A204.1 (cell line): ENCODE measurements at regions not wholly inside any gene's neighbourhood (a gene's known extent, or its start where the extent isn't known, plus 50 kb on each side); places are given as distances from the start of the nearest gene placed in this dataset.

Experiments used
- FAIRE-seq: peaks from 2 replicates; lab custom pipeline; 2012; peaks lifted over from hg19 to GRCh38; lab: Jason Lieb, UNC

- FAIRE-seq: no peak
Measured at GRCh38 chr10:3455385-3456334, 283.1 kb upstream of the PITRM1 start.

- no peak for FAIRE-seq
Measured at GRCh38 chr10:3452683-3453361, 280.2 kb upstream of the PITRM1 start.

GRCh38 chr10:3452173-3452626, 279.6 kb upstream of the PITRM1 start:
- FAIRE-seq: peak; percentile 96

- FAIRE-seq: no peak
Measured at GRCh38 chr10:3451516-3452172, 279.1 kb upstream of the PITRM1 start.

GRCh38 chr10:3446221-3446620, 273.6 kb upstream of the PITRM1 start:
- FAIRE-seq: no peak

GRCh38 chr10:3445648-3446047, 273.1 kb upstream of the PITRM1 start:
- FAIRE-seq: no peak

GRCh38 chr10:3442451-3442990, 269.9 kb upstream of the PITRM1 start:
- FAIRE-seq: no peak

GRCh38 chr10:3439183-3439582, 266.6 kb upstream of the PITRM1 start:
- no peak for FAIRE-seq

GRCh38 chr10:3438606-3439005, 266.0 kb upstream of the PITRM1 start:
- FAIRE-seq: no peak

GRCh38 chr10:3435671-3436070, 263.1 kb upstream of the PITRM1 start:
- no peak for FAIRE-seq

- FAIRE-seq: no peak
Measured at GRCh38 chr10:3433988-3434387, 261.4 kb upstream of the PITRM1 start.

- FAIRE-seq: no peak
Measured at GRCh38 chr10:3433131-3433530, 260.5 kb upstream of the PITRM1 start.

GRCh38 chr10:3432081-3432825, 259.7 kb upstream of the PITRM1 start:
- FAIRE-seq: no peak

GRCh38 chr10:3430501-3430900, 257.9 kb upstream of the PITRM1 start:
- FAIRE-seq: no peak

GRCh38 chr10:3429676-3430075, 257.1 kb upstream of the PITRM1 start:
- no peak for FAIRE-seq

- FAIRE-seq: no peak
Measured at GRCh38 chr10:3428826-3429225, 256.2 kb upstream of the PITRM1 start.

GRCh38 chr10:3427950-3428354, 255.4 kb upstream of the PITRM1 start:
- no peak for FAIRE-seq

- no peak for FAIRE-seq
Measured at GRCh38 chr10:3427347-3427746, 254.8 kb upstream of the PITRM1 start.

GRCh38 chr10:3426190-3426845, 253.7 kb upstream of the PITRM1 start:
- FAIRE-seq: no peak

GRCh38 chr10:3425716-3426115, 253.1 kb upstream of the PITRM1 start:
- FAIRE-seq: no peak

GRCh38 chr10:3425261-3425660, 252.7 kb upstream of the PITRM1 start:
- no peak for FAIRE-seq
